MM.1S (cell line): ENCODE measurements at regions not wholly inside any gene's neighbourhood (a gene's known extent, or its start where the extent isn't known, plus 50 kb on each side); places are given as distances from the start of the nearest gene placed in this dataset.

Experiments
- DNase-seq: peaks from one replicate; pipeline ENCODE4 v3.0.0-alpha.2; 2015
- H2AFZ ChIP-seq: fragments of 300-600 bp; sonication (generic); 2 replicates; pipeline ENCODE4 v1.6.0; 2016; ENCODE audit warnings: antibody characterized with exemption, low read length
- H3F3A ChIP-seq: fragments of 300-600 bp; sonication (generic); 2 replicates; pipeline ENCODE4 v1.6.1; 2016; ENCODE audit warnings: mild to moderate bottlenecking, antibody characterized with exemption, low read length, moderate library complexity, mixed read lengths; ENCODE audit not compliant: insufficient read depth
- H3K27ac ChIP-seq: fragments of 300-600 bp; sonication (generic); 2 replicates; pipeline ENCODE4 v1.5.1; 2016; ENCODE audit warnings: mild to moderate bottlenecking, low read length
- H3K27me3 ChIP-seq: fragments of 300-600 bp; sonication (generic); replicated peaks from 2 replicates; pipeline ENCODE4 v1.6.0; 2016; ENCODE audit warnings: low read length; ENCODE audit not compliant: insufficient read depth
- H3K36me3 ChIP-seq: fragments of 300-600 bp; sonication (generic); replicated peaks from 2 replicates; pipeline ENCODE4 v1.6.1; 2016; ENCODE audit warnings: mild to moderate bottlenecking, low read length, mixed read lengths; ENCODE audit not compliant: insufficient read depth
- H3K4me1 ChIP-seq: fragments of 300-600 bp; sonication (generic); 2 replicates; pipeline ENCODE4 v1.6.1; 2016; ENCODE audit warnings: low read length, mixed read lengths
- H3K4me2 ChIP-seq: fragments of 300-600 bp; sonication (generic); 2 replicates; pipeline ENCODE4 v1.6.0; 2016; ENCODE audit warnings: low read depth, low read length
- H3K4me3 ChIP-seq: fragments of 300-600 bp; sonication (generic); 2 replicates; pipeline ENCODE4 v1.5.1; 2016; ENCODE audit warnings: low read length, mixed read lengths
- H3K79me2 ChIP-seq: fragments of 300-600 bp; sonication (generic); 2 replicates; pipeline ENCODE4 v1.6.1; 2016; ENCODE audit warnings: mixed run types, low read length, mixed read lengths
- H3K9ac ChIP-seq: fragments of 300-600 bp; sonication (generic); 2 replicates; pipeline ENCODE4 v1.6.1; 2016; ENCODE audit warnings: low read length, mixed read lengths
- H3K9me2 ChIP-seq: fragments of 300-600 bp; sonication (generic); replicated peaks from 2 replicates; pipeline ENCODE4 v1.6.1; 2016; ENCODE audit warnings: mild to moderate bottlenecking, low read length, mixed read lengths; ENCODE audit not compliant: insufficient read depth
- H3K9me3 ChIP-seq: fragments of 300-600 bp; sonication (generic); replicated peaks from 2 replicates; pipeline ENCODE4 v1.6.1; 2016; ENCODE audit warnings: mild to moderate bottlenecking, low read length, mixed read lengths; ENCODE audit not compliant: insufficient read depth
- H4K20me1 ChIP-seq: fragments of 300-600 bp; sonication (generic); 2 replicates; pipeline ENCODE4 v1.6.1; 2016; ENCODE audit warnings: mild to moderate bottlenecking, low read length, moderate library complexity, mixed read lengths; ENCODE audit not compliant: insufficient read depth
- EZH2 ChIP-seq: fragments of 300-600 bp; sonication (generic); optimal IDR thresholded peaks from 2 replicates; pipeline ENCODE3; 2017; ENCODE audit warnings: low read depth, mild to moderate bottlenecking, antibody characterized with exemption, low read length, mixed read lengths
- EZH2phosphoT487 ChIP-seq: fragments of 300-600 bp; sonication (generic); IDR thresholded peaks from 2 replicates; pipeline ENCODE4 v1.6.1; 2018; ENCODE audit warnings: antibody characterized with exemption, low read length
- TF ChIP-seq, protein P1 (sequence below): fragments of 300-600 bp; sonication (generic); IDR thresholded peaks from 2 replicates; pipeline ENCODE4 v1.5.1; 2016; ENCODE audit warnings: antibody characterized with exemption, low read length, mixed read lengths

DNA sequence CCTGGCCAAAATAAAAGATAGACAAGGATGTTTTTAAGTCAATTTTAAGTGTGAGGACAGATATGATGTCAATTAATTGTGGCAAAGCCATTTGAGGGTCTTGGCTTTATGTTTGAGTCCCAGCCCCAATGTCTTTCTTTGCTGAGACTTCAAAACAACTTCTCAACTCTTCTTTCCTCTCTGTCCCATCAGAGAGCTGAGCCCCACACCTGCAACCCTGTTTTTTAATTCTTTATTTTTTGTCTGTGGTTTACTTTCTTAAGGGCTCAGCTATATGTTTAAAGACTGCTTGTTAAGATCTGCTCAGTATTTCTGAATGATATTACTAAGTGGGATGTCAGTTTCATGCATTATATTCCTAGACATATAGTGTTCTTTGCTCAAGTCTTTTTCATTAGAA is 164.3 kb downstream of the HS3ST1 start:
- DNase-seq, result no peak
- no peaks in the 10 kb centered on the region for H3F3A ChIP-seq
- no peaks in the 10 kb centered on the region for H3K36me3 ChIP-seq
- H3K9me2 ChIP-seq, result no peaks in the 10 kb centered on the region
- H3K4me3 ChIP-seq, result no peak overlapping the region
- peaks cover under 1% of the 10 kb centered on the region; the same call in 1 of the 2 replicates for H3K4me1 ChIP-seq
- no peaks in the 10 kb centered on the region for H3K27me3 ChIP-seq
- H4K20me1 ChIP-seq, result no peaks in the 10 kb centered on the region
- H2AFZ ChIP-seq, result no peak overlapping the region
- no peaks in the 10 kb centered on the region for H3K79me2 ChIP-seq
- no peak overlapping the region for H3K9ac ChIP-seq
- H3K4me2 ChIP-seq, result no peak overlapping the region
- H3K9me3 ChIP-seq, result no peaks in the 10 kb centered on the region
- TF ChIP-seq EZH2, result no peak
- TF ChIP-seq, protein P1, sequence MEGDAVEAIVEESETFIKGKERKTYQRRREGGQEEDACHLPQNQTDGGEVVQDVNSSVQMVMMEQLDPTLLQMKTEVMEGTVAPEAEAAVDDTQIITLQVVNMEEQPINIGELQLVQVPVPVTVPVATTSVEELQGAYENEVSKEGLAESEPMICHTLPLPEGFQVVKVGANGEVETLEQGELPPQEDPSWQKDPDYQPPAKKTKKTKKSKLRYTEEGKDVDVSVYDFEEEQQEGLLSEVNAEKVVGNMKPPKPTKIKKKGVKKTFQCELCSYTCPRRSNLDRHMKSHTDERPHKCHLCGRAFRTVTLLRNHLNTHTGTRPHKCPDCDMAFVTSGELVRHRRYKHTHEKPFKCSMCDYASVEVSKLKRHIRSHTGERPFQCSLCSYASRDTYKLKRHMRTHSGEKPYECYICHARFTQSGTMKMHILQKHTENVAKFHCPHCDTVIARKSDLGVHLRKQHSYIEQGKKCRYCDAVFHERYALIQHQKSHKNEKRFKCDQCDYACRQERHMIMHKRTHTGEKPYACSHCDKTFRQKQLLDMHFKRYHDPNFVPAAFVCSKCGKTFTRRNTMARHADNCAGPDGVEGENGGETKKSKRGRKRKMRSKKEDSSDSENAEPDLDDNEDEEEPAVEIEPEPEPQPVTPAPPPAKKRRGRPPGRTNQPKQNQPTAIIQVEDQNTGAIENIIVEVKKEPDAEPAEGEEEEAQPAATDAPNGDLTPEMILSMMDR, result no peak
- TF ChIP-seq EZH2phosphoT487, result no peak
- H3K27ac ChIP-seq, result no peak overlapping the region

DNA sequence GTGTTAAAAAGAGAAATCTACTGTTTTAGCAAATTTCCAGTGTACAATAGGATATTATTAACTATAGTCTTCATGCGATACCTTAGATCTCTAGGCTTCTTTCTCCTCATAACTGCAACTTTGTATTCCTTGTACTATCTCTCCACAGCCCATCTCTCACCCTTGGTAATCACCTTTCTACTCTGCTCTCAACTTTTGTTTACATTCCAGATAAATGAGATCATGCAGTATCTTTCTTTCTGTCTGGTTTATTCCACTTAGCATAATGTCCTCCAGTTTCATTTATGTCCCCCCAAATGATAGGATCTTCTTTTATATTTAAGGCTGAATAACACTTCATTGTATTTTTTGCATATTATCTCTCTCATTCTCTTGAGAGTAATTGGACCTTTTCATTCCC is 165.5 kb downstream of the HS3ST1 start:
- Histone ChIP-seq H3K4me3 (no peak overlapping the region), H3K9ac (no peak overlapping the region), H3K36me3 (no peaks in the 10 kb centered on the region), H3K9me2 (no peaks in the 10 kb centered on the region), H3K4me1 (no peaks in the 10 kb centered on the region), H2AFZ (no peak overlapping the region), H3F3A (no peaks in the 10 kb centered on the region), H4K20me1 (no peaks in the 10 kb centered on the region), H3K27me3 (no peaks in the 10 kb centered on the region), H3K27ac (no peak overlapping the region), H3K4me2 (no peak overlapping the region), H3K79me2 (no peaks in the 10 kb centered on the region), H3K9me3 (no peaks in the 10 kb centered on the region)
- DNase-seq, result no peak
- TF ChIP-seq EZH2 (no peak), EZH2phosphoT487 (no peak)
- TF ChIP-seq, protein P1, result no peak

DNA sequence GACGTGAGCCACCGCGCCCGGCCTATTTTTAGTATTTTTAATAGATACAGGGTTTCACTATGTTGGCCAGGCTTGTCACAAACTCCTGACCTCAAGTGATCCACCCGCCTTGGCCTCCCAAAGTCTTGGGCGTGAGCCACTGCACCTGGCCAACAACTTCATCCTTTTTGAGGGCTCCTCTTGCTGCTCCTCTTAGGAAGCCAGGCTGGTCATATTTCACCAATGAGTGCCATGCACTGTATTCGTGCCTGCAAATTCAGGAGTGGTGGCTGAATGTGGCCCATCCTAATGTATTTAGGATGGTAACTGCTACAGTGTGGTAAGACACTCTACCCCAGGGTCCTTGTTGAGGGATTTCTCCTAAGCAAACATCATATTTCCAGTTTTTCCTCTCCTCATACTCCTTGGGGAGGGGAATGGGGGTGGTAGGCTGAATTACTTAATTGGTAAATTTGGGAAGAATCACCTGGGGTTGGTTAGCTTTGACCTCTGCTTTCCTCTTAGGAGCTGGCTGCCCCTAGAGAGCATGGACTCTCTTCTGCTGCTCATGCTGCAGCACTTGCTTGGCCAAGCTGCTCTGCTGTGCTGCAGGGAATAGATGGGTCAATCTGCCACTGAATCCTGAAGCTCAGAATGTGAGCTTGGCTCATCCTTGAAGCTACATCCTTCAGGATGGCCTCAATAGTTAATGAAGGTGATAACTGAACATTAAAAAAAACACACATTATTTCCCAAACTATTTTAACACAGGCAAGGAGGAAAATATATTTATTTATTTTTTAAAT is 167.4 kb downstream of the HS3ST1 start:
- H4K20me1 ChIP-seq, result no peaks in the 10 kb centered on the region
- H3K27ac ChIP-seq, result no peak overlapping the region
- no peaks in the 10 kb centered on the region for H3K9me2 ChIP-seq
- TF ChIP-seq EZH2 (no peak), EZH2phosphoT487 (no peak)
- TF ChIP-seq, protein P1, result no peak
- no peak overlapping the region for H3K9ac ChIP-seq
- H3K9me3 ChIP-seq, result no peaks in the 10 kb centered on the region
- no peaks in the 10 kb centered on the region for H3K27me3 ChIP-seq
- H3K4me2 ChIP-seq, result no peak overlapping the region
- no peaks in the 10 kb centered on the region for H3F3A ChIP-seq
- H3K79me2 ChIP-seq, result no peaks in the 10 kb centered on the region
- no peaks in the 10 kb centered on the region for H3K36me3 ChIP-seq
- no peak for DNase-seq
- no peak overlapping the region for H2AFZ ChIP-seq
- no peaks in the 10 kb centered on the region for H3K4me1 ChIP-seq
- H3K4me3 ChIP-seq, result no peak overlapping the region
